GM19043 (cell line): ENCODE measurements at regions not wholly inside any gene's neighbourhood (a gene's known extent, or its start where the extent isn't known, plus 50 kb on each side); places are given as distances from the start of the nearest gene placed in this dataset.

Source experiments
- ATAC-seq: cut with Tn5 transposase; IDR thresholded peaks from one replicate; pipeline ENCODE4 v1.9.1; 2021; ENCODE audit warnings: low read depth; ENCODE audit not compliant: unreplicated experiment

GRCh38 chr10:35696392-35697287 is 54.5 kb upstream of the FZD8 start:
- no peak for ATAC-seq

DNA sequence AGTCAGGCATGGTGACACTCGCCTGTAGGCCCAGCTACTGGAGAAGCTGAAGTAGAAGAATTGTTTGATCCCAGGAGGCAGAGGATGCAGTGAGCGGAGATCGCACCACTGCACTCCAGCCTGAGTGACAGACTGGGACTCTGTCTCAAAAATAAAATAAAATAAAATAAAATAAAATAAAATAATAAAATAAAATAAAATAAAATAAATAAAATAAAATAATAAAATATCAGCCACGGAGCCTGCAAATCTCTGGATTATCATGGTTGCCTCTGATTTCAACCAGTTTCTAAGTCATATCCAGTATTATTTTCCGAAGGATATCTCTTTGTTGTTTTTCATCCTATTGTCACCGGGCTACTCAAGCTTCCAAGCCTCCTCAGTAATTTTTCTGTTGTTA is 51.7 kb upstream of the FZD8 start:
- ATAC-seq, result no peak
